GM19035 (cell line): ENCODE measurements at regions not wholly inside any gene's neighbourhood (a gene's known extent, or its start where the extent isn't known, plus 50 kb on each side); places are given as distances from the start of the nearest gene placed in this dataset.

Experiments used
- ATAC-seq: cut with Tn5 transposase; IDR thresholded peaks from one replicate; pipeline ENCODE4 v1.9.1; 2021; ENCODE audit not compliant: unreplicated experiment

- no peak for ATAC-seq
Measured at GRCh38 chr12:24244231-24244630, 294.8 kb upstream of the SOX5 start.

- ATAC-seq, result no peak
Measured at GRCh38 chr12:24240707-24241106, 291.2 kb upstream of the SOX5 start.

DNA sequence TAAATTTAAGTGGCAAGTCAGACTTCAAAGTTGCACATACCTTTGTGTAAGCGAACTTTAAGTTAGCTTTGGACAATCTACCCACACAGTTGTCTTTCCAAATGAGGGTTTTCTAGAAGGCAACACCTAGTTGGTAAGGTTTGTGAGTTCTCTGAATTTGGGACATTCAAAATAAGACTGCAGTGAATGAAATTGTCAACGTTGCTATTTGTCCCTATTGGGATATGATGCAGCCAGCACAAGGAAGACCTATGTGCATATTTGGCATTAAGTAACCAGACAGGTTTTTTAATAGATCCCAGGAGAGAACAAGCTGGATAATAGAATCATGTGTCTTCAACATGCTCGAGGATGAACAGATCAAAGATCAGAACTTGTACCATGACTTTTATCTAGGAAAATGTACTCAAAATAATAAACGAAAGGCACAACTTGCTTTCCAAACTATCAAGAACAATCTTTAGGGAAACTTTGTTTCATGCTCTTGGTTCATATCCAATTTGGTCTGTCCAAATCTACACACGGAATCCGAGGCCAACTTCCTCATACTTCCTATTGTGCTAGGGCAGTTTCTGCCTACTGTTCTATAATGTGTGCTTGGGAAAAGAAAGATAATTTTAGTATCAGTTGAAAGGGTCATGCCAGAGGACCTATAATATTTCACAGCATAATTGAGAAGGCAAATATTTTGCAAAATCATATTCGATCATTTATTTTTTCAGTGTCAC lies 284.2 kb upstream of the SOX5 start:
- no peak for ATAC-seq

GRCh38 chr12:24232531-24232930 lies 283.1 kb upstream of the SOX5 start:
- no peak for ATAC-seq

DNA sequence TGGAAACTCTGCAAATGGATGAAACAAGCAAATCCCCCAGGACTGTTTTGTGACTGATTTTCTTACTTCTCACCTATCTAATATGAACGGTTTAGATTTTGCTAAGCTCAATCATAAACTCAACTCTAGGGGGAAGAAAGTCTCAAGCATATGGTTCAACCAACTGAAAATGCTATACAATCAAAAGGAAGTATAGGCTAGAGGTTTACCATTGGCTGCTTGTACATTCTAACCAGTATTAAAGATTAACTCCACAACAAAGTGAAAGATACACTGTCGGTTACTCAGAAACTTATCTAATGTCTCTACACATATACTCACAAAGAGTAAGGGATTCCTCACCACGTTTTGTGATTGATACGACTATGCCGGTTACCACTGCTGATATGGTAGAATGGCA lies 281.8 kb upstream of the SOX5 start:
- peak; percentile 48 for ATAC-seq

DNA sequence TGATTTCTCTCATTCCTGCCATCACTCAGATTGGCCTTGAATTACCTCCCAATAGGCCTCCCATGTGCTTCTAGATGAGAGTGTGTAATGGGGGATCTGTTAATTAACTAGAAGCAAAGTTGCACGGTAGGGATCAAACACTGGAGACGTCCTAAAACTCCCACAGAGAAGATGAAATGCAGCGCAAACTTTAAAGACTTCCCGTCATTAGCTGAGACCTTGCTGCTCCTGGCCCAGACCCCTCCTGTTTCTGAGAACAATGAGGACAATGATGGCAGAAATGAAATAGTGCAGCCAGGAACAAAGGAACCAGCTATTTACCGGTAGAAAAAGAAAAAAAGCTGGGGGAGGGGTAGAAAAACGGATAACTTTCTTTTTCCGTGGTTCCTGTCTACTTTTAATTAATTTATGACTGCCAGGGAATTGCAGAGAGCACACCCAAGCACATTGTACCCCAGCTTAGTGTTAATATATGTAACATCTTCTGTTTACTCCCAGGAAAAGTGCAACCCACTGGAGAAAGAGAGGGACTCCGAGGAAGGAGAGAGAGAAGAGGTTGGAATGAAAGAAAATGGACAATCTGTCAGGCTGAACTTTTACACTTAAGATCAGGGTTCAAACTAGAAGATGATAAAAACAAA lies 280.7 kb upstream of the SOX5 start:
- ATAC-seq, result no peak

- ATAC-seq, result no peak
Measured at GRCh38 chr12:24229031-24229700, 279.7 kb upstream of the SOX5 start.

DNA sequence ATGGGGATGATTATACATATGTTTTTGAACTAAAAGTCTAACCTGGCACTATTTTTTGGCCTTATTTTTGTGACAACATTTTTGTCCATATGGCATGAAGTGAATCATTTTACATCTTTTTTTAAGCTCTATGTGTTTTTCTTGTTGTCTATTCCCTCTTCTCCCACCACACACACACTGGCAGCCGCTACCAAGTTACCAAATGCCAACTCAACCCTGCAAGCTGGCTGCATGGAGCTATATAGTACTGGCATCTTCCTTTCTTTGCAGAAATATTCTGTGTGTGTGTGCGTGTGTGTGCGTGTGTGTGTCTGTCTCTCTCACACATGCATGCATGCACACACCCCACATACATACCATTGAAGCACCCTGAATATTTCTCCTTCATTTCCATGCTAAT lies 278.9 kb upstream of the SOX5 start:
- ATAC-seq, result no peak

DNA sequence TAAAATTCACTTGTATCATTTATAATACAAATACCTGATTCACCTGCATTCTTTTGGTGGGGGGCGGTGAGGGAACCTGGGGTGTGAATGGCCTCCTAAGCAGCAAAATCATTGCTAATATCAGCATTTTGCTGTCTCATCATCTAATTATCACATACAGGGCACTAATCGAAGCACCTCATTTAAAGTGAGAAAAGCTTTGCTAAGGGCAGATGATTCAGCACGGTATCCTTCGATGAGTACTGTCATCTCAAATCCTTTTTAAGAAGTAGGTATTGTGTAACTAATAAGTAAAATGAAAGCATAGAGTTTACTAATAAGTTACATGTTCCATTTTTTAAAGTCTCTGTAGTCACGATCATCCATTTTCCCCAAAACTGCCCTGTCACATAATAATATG lies 278.1 kb upstream of the SOX5 start:
- ATAC-seq, result no peak

- no peak for ATAC-seq
Measured at GRCh38 chr12:24226745-24227350, 277.4 kb upstream of the SOX5 start.

DNA sequence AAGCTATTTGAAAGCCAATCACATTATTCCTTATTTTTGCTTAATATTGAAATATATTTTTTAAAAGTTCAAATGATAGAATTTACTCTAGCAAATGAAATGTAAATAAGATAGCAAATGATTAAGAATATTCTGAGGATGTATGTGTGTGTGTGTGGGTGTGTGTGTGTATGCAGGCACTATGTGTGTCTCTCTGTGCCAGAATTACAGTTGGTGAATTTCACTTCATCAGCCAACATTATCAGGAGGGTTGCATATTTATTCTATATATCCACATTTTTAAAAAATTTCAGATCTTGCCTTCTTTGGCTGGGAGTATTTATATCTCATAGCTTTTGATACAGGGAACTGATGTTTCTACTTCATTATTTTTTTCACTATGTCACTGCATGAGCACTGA lies 274.9 kb upstream of the SOX5 start:
- ATAC-seq, result no peak

DNA sequence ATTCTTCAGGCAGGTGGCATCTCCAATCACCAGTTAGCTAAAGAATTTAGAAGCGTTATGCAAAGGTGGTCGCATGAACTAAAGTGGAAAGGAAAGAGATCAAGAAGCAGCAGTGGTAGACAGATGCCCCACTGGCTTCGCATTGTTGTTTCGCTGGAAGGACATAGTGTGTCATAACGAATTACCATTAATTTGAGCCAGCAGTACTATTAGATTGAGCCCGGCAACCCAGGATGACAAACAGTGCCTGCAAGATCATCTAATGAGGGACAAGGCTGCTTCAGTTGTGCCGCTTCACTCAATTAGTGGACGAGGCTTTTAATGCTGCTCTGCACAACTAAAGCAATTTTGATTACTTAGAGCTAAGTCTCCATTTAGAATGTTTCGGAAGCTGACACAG lies 274.5 kb upstream of the SOX5 start:
- ATAC-seq, result no peak

DNA sequence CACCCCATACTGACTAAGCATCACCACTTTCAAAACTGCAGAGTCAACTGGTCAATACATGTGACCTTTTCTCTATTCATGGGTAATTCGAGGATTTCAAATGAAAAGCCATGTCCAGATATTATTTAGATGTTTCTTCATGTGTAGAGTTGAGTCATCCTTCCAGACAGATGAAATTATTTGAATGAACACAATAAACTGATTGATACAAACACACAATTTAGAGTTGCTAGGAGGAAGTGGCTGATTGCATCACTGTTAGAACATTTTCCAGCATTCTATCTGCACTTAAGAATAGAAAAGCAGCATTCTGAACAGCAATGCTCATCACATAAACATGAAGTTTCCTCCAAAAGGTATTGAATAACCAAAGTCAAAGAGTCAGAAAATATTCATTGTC lies 273.5 kb upstream of the SOX5 start:
- no peak for ATAC-seq

DNA sequence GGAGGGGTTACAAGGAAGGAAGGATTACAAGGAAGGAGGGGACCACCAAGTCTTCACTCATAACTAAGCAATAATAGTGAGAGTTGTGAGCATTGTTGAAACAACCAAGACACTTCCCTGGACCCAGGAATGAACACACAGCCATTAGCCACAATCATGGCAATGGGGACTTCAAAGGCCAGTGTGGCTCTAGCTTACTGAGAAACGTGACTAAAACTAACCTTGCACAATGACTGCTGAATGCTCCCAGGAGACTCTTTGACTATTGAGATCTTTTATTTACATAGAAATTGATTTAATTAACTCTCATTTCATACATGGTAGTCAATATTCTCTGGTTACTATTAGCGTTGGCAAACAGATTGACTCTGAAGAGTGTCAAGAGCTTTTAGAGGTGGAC lies 263.0 kb upstream of the SOX5 start:
- ATAC-seq, result no peak

DNA sequence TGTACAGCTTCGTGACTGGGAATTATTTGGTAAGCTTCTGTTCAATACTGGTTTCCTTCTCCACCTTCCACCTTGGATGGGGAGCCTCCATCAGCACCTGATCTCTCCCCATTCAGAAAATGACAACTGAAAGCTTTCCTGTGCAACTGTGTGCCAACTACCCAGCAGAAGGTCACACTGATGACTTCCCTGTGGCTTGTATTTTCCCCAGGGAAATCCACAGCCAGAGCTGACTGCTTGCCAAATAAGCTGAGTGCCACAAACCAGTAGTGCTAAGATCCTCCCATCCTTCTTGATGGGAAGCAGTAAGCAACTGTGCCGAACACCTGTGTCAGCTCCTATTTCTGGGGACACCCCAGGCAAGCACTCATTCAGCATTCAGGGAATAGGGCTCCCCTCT lies 257.2 kb upstream of the SOX5 start:
- no peak for ATAC-seq

DNA sequence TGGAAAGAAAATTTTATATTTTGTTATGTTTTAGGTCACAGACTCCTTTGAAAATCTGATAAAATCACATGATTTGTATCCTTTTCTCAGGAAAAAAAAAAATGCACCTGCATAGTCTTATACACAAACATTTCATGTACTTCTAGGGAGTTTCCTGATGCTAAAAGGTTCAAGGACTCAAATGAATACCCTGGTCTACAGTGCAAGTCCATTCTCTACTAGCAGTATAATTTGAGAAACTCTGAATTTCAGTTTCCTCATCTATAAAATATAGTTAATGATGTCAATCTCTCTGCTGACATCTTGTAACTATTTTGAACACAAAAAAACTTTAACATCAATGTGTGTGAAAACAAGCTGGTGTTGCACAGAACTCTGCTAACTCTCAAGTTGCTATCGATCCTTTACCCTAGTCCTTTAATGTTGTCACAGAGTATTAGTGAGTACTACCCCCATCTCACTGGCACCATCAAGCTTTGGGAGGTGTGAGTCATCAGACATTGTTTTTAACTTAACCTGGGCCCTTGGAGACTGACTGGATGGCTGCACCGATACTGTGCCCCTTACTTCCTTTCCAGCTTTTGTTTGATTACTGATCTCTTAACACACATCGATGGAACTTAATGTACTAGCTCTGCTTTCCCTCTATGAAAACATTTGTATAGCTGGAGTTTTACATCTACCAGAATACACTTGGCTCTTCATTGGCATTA lies 251.9 kb upstream of the SOX5 start:
- ATAC-seq, result peak; percentile 48

DNA sequence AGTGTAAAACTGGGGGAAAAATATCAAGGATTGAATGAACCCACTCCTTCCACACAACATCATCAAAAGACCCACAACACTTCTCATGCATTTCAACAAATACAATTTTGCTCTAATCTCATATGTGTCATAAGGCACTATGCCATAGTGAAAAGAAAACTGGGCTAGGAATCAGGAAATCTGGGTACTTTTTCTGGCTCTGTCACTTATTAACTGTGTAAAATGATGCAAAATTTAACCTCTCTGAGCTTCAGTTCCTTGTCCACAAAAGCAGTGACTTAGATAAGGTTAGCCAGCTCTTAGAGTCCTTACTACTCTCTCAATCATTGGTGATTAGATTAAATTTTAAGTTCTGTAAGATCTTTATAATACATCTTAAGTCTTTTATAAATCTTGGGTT lies 250.5 kb upstream of the SOX5 start:
- no peak for ATAC-seq

DNA sequence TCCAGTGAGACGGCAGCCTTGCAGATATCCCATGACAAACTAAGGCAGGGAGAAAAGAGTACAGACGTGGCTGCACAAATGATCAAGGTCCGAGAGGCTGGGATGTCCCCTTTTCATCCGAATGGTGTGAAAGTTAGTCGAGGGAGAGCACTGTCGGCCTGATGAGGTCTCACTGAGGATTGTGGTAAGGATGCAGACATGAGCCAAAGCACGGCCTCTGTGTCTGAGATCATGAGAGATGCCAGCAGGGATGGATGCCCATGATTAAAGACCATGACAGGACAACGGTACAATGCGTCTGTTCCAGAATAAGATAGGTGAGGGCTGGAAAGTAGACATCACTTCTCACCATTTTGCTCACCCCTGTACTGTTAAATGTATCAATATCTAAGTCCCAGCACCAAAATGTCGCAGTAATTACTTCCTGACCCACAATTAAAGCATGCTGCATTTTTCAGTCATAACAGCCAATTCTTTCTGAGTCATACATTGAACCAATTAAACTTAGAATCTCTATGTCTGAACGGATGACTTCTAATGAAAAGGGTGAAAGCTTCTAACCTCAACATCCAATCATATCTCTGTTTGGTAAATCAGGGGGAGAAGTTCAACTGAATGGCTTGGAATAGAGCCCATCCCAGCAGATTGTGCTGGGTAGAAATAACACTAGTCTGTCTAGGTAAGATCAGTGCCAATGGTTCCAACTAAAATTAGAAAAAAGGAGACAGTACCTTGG lies 249.6 kb upstream of the SOX5 start:
- ATAC-seq, result no peak

- no peak for ATAC-seq
Measured at GRCh38 chr12:24198070-24198469, 248.6 kb upstream of the SOX5 start.

GRCh38 chr12:24197532-24197931 lies 248.1 kb upstream of the SOX5 start:
- no peak for ATAC-seq

DNA sequence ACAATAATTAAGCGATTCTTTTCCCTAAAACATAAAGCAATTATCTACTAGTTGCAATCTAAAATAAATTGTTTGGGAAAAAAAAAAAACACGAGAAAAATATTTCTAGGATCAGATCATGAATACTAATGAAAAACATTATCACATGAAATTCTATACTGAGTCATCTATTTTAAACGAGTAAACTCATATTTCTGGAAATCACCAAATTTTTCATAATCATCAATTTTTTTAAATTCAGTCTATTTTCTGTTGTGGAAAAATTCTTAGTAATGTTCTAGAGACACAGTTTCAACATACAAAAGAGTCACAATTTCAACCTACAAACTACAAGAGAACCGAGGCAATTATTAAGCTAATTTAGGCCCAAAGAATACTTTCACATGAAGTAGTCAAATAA lies 245.6 kb upstream of the SOX5 start:
- ATAC-seq, result no peak
